ENCODE measurements at regions not wholly inside any gene's neighbourhood (a gene's known extent, or its start where the extent isn't known, plus 50 kb on each side); places are given as distances from the start of the nearest gene placed in this dataset.

DNA sequence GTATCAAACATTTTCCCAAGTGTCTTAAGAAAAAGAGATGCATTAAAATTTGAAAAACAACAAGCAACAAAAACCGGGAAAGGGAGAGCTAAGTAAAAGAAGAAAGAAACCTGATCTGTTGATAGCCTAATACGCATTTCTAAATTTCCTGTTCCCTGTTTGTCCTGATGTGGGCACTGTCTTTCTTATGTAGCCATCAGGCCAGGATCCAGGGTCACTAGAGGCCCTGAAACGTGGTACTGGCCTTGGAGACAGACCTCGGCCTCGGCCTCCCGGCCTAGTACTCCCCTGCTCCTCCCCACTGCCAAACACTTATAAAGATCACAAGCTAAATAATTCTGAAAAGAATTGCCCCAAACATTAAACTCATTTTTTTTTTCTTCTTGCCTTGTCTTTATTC, 547.2 kb downstream of the IRX1 start:
- no peak for TF ChIP-seq SP1 (IDR thresholded peaks at IDR 0.05)
- no peak for TF ChIP-seq FOXA1 (IDR thresholded peaks at IDR 0.05)
- no peak for TF ChIP-seq FOXM1 (IDR thresholded peaks at IDR 0.05; ENCODE audit: borderline replicate concordance)
- TF ChIP-seq SUZ12 (IDR thresholded peaks at IDR 0.05) = no peak
- no peak for TF ChIP-seq LEF1 (IDR thresholded peaks at IDR 0.05; ENCODE audit: borderline replicate concordance)
- no peak for TF ChIP-seq BHLHE40 (IDR thresholded peaks at IDR 0.05; ENCODE audit: borderline replicate concordance)
- no peak for TF ChIP-seq ELF4 (IDR thresholded peaks at IDR 0.05)
- TF ChIP-seq ARNT (IDR thresholded peaks at IDR 0.05) = no peak
- TF ChIP-seq L3MBTL2 (conservative IDR thresholded peaks at IDR 0.05) = no peak

All from HEK293T (cell line).